OCI-LY3 (cell line): ENCODE measurements at regions not wholly inside any gene's neighbourhood (a gene's known extent, or its start where the extent isn't known, plus 50 kb on each side); places are given as distances from the start of the nearest gene placed in this dataset.

Source experiments
- H2AFZ ChIP-seq: fragments of 200-600, 300-600 bp; shearing (Covaris generic); 2 replicates; pipeline ENCODE4 v1.6.0; 2014; ENCODE audit warnings: antibody characterized with exemption, low read depth, low read length
- H3K27ac ChIP-seq: fragments of 200-600, 300-600 bp; sonication (generic); 2 replicates; pipeline ENCODE4 v1.5.1; 2014; ENCODE audit warnings: mild to moderate bottlenecking, low read length, moderate library complexity, mixed read lengths
- H3K27me3 ChIP-seq: fragments of 200-600, 300-600 bp; sonication (generic); 2 replicates; pipeline ENCODE4 v1.6.1; 2014; ENCODE audit warnings: low read depth, low read length, mixed read lengths
- H3K36me3 ChIP-seq: fragments of 200-600, 300-600 bp; sonication (generic); replicated peaks from 2 replicates; pipeline ENCODE3; 2014; ENCODE audit warnings: low read depth, low read length, mixed read lengths
- H3K4me1 ChIP-seq: fragments of 300-600, 200-600 bp; sonication (generic); 2 replicates; pipeline ENCODE4 v1.6.1; 2014; ENCODE audit warnings: low read length, mixed read lengths
- H3K4me2 ChIP-seq: fragments of 200-600, 300-600 bp; sonication (generic); 2 replicates; pipeline ENCODE4 v1.6.1; 2014; ENCODE audit warnings: low read length, mixed read lengths
- H3K4me3 ChIP-seq: fragments of 300-600, 200-600 bp; sonication (generic); 2 replicates; pipeline ENCODE4 v1.5.1; 2014; ENCODE audit warnings: antibody characterized with exemption, mild to moderate bottlenecking, low read length, moderate library complexity
- H3K79me2 ChIP-seq: fragments of 300-600, 200-600 bp; shearing (Covaris generic); 2 replicates; pipeline ENCODE4 v1.6.1; 2014; ENCODE audit warnings: mild to moderate bottlenecking, low read length, mixed read lengths
- H3K9ac ChIP-seq: fragments of 300-600, 200-600 bp; shearing (Covaris generic); 2 replicates; pipeline ENCODE4 v1.6.0; 2014; ENCODE audit warnings: mild to moderate bottlenecking, low read length, moderate library complexity
- H3K9me3 ChIP-seq: fragments of 200-600, 300-600 bp; shearing (Covaris generic); 2 replicates; pipeline ENCODE4 v1.6.1; 2014; ENCODE audit warnings: low read length, mixed read lengths; ENCODE audit not compliant: insufficient read depth
- H4K20me1 ChIP-seq: fragments of 200-600, 300-600 bp; sonication (generic); 2 replicates; pipeline ENCODE4 v1.6.1; 2016; ENCODE audit warnings: low read length, mixed read lengths; ENCODE audit not compliant: insufficient read depth
- CTCF ChIP-seq: fragments of 200-600, 300-600 bp; sonication (generic); IDR thresholded peaks from 2 replicates; pipeline ENCODE4 v1.5.1; 2014; ENCODE audit warnings: antibody characterized with exemption, low read length, low read depth
- EZH2phosphoT487 ChIP-seq: fragments of 200-600 bp; shearing (Covaris generic); IDR thresholded peaks from 2 replicates; pipeline ENCODE4 v1.6.1; 2018; ENCODE audit warnings: antibody characterized with exemption, mixed run types, low read depth

- no peak overlapping the region for H3K27ac ChIP-seq
- no peaks in the 10 kb centered on the region for H3K36me3 ChIP-seq
Measured at GRCh38 chr12:127619869-127620734, 646.9 kb upstream of the TMEM132C start.

GRCh38 chr12:127620735-127621355 is 646.1 kb upstream of the TMEM132C start:
- Histone ChIP-seq H3K79me2 (no peaks in the 10 kb centered on the region), H4K20me1 (no peaks in the 10 kb centered on the region), H2AFZ (no peak overlapping the region; the same call in 1 of the 2 replicates), H3K36me3 (no peaks in the 10 kb centered on the region), H3K4me2 (no peak overlapping the region), H3K4me3 (no peak overlapping the region), H3K27ac (no peak overlapping the region), H3K27me3 (no peaks in the 10 kb centered on the region), H3K9ac (no peak overlapping the region), H3K9me3 (peaks cover 7% of the 10 kb centered on the region), H3K4me1 (peaks cover 7% of the 10 kb centered on the region; the same call in 1 of the 2 replicates)
- no peak for TF ChIP-seq CTCF
- TF ChIP-seq EZH2phosphoT487 = no peak

More at GRCh38 chr12:127619869-127620734, 646.9 kb upstream of the TMEM132C start:
- TF ChIP-seq EZH2phosphoT487 (no peak), CTCF (no peak)
- H3K9ac ChIP-seq = no peak overlapping the region
- no peak overlapping the region for H2AFZ ChIP-seq
- no peak overlapping the region for H3K4me3 ChIP-seq
- no peaks in the 10 kb centered on the region for H4K20me1 ChIP-seq
- H3K4me2 ChIP-seq = no peak overlapping the region
- H3K79me2 ChIP-seq = no peaks in the 10 kb centered on the region
- peaks cover 7% of the 10 kb centered on the region for H3K9me3 ChIP-seq
- no peaks in the 10 kb centered on the region for H3K4me1 ChIP-seq
- no peaks in the 10 kb centered on the region for H3K27me3 ChIP-seq

GRCh38 chr12:127621366-127621765 is 645.6 kb upstream of the TMEM132C start:
- Histone ChIP-seq H3K9me3 (peaks cover 7% of the 10 kb centered on the region), H3K36me3 (no peaks in the 10 kb centered on the region), H3K9ac (no peak overlapping the region), H3K4me2 (no peak overlapping the region), H3K4me3 (no peak overlapping the region), H3K27ac (no peak overlapping the region), H3K79me2 (no peaks in the 10 kb centered on the region), H3K27me3 (no peaks in the 10 kb centered on the region), H4K20me1 (no peaks in the 10 kb centered on the region), H2AFZ (no peak overlapping the region; the same call in 1 of the 2 replicates), H3K4me1 (peaks cover 8% of the 10 kb centered on the region; the same call in 1 of the 2 replicates)
- no peak for TF ChIP-seq EZH2phosphoT487
- no peak for TF ChIP-seq CTCF

- H3K36me3 ChIP-seq = no peaks in the 10 kb centered on the region
- H3K9me3 ChIP-seq = peaks cover 7% of the 10 kb centered on the region; the same call in 1 of the 2 replicates
- H3K4me2 ChIP-seq = no peak overlapping the region
- H3K27ac ChIP-seq = no peak overlapping the region
- no peak for TF ChIP-seq EZH2phosphoT487
- no peak for TF ChIP-seq CTCF
- H3K79me2 ChIP-seq = no peaks in the 10 kb centered on the region
- H3K4me3 ChIP-seq = no peak overlapping the region
- peaks cover 8% of the 10 kb centered on the region; the same call in 1 of the 2 replicates for H3K4me1 ChIP-seq
- no peak overlapping the region for H2AFZ ChIP-seq
- H4K20me1 ChIP-seq = no peaks in the 10 kb centered on the region
- no peaks in the 10 kb centered on the region for H3K27me3 ChIP-seq
- no peak overlapping the region for H3K9ac ChIP-seq
Measured at GRCh38 chr12:127623362-127623761, 643.6 kb upstream of the TMEM132C start.
